ENCODE measurements at regions not wholly inside any gene's neighbourhood (a gene's known extent, or its start where the extent isn't known, plus 50 kb on each side); places are given as distances from the start of the nearest gene placed in this dataset.
"Not testable (repeated sequence)": the region's sequence is repeated elsewhere in the genome, so short reads cannot be mapped to it uniquely, and the experiment has no call there.

GRCh38 chr4:78660559-78660958 lies 109.0 kb downstream of the ANXA3 start:
- no peak for DNase-seq (ENCODE audit: low spot score)

DNA sequence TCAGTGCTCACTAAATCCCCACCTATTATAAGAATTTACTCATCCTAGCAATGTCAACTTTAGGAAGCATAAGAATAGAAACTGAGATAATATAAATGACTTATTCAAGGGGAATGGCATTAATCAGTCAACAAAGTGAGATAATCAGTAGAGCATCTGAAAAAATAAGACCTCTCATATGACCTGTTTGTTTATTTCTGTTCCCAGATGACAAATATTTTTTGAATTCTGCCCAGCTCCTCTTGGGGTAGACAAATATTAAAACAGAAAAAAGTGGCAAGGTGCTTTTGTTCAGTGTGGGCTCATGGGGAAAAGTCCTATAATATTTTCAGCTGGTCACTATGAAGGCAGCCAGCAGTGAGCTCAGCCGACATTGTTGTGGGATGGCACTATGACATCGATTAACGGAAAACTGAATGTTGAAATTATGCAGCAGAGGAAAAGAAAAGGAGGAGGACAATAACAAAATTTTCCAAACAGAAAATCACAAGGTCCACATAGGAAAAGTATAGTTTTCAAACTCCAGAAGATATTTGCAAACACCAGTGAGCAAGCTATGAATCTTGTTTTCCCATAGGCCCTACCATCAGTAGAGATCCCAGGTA lies 109.6 kb downstream of the ANXA3 start:
- DNase-seq (ENCODE audit: low spot score), result no peak

GRCh38 chr4:78661921-78662521 lies 110.5 kb downstream of the ANXA3 start:
- peak; percentile 53 for DNase-seq (ENCODE audit: low spot score)

DNA sequence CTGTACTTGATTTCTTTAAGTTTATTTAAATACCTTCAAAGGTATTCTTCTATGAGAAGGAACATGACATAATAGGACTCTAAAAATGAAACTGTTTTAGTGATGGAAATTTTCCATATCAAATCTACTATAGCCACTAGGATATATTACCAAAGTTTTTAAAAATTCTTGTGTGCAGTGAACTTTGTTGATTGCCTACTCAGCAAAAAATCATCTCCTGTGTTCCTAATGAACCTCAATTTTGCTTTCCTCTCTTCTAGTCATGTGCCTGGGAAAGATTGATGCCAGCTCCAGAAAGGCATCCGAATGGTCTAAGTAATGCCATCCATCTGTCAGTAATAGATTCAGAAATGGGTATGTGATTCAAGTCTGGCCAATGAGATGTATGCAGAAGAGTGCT lies 111.1 kb downstream of the ANXA3 start:
- DNase-seq (ENCODE audit: low spot score), result no peak

GRCh38 chr4:78664296-78664695 lies 111.9 kb upstream of the BMP2K start:
- DNase-seq (ENCODE audit: low spot score), result not testable (repeated sequence)

GRCh38 chr4:78665216-78665770 lies 110.9 kb upstream of the BMP2K start:
- DNase-seq (ENCODE audit: low spot score), result no peak

- no peak for DNase-seq (ENCODE audit: low spot score)
Measured at GRCh38 chr4:78666830-78667258, 109.3 kb upstream of the BMP2K start.

DNA sequence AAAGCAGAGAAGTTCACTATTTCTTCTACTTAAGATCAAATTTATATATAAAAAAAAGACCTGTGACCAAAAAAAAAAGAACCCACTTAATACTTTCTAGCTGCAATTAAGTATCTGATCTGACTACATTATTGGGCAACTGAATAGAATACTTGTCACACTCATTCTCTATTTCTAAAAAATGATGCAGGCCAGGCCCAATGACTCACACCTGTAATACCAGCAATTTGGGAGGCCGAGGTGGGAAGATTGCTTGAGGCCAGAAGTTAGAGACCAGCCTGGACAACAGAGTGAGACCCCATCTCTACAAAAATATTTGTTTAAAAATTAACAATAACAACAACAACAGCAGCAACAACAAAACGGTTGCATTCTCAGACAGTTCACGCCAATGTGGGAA lies 108.8 kb upstream of the BMP2K start:
- no peak for DNase-seq (ENCODE audit: low spot score)

DNA sequence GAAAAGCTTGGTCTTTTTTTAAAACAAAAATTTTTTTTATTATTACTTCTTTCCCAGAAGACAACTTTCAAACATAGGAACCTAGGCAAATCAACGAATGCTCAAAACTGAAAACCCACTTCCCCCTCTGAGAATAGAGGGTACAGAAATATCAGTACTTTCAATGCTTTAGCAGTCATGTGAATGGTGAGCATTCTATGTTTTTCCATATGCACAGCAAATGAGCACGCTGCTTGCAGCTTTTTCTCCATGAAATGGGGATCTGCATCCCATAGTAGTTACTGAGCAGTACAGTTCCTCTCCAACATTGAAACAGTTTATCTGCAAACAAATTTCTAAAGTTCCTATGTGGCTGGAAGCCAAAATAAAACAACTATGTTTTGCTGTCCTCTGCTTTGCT lies 108.4 kb upstream of the BMP2K start:
- DNase-seq (ENCODE audit: low spot score), result no peak

DNA sequence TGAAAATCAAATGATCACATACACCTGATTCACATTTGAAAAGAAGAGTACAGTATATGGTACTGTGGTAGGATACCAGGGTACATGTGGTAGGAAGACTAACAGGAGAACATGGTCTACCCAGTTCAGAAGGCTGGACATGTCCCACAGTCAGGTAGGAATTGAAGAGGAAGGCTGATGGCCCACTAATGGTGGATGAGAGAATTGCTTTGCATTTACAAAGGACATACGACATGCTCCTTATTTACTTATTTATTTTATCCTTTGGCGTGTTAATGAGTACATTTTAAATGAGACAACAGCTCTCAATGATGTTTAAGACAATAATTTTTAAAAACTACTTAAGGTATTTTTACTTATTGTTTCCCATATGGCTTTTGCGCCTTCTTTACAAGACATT lies 106.7 kb upstream of the BMP2K start:
- DNase-seq (ENCODE audit: low spot score), result no peak

DNA sequence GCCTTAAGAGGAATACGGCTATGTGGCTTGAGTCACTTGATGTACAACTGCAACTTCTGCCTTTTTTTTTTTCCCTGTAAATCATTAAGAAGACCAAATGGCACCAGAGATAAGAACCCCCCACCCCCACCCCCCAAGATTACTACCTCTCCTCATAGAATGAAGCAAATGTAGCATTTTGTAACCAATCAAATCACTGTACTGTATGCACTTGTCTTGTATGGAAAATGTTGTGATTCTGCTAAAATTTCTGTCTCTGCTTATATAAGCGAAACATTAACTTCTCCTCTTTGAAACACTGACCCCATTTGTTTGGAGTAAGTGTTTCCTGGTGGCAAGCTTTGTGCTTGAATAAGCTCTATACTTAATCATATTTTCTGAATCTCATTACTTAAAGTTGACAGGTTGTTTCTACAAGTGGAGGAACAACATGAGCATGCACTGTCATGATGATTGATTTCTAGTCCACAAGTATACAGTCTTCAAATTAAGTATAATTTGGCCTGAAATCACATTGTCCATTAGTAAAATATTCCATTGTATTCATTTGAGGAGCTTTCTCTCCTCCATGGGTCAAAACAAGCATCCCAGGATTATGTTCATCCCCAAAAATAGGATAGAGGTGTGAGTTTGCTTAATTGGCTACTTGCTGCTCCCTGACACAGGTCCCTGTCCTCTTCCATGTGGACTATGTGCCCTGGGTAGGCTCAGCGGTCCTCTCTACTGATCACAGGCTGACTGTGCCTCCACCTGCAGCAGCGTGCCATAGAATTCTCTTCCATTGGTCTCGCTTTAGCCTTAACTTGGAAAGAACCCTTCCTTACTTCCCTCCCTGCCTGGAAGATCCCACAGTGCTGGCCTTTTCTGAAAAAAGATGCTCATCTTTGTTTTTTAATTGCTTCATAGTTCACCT lies 104.0 kb upstream of the BMP2K start:
- no peak for DNase-seq (ENCODE audit: low spot score)

GRCh38 chr4:78673337-78673736 lies 102.8 kb upstream of the BMP2K start:
- no peak for DNase-seq (ENCODE audit: low spot score)

DNA sequence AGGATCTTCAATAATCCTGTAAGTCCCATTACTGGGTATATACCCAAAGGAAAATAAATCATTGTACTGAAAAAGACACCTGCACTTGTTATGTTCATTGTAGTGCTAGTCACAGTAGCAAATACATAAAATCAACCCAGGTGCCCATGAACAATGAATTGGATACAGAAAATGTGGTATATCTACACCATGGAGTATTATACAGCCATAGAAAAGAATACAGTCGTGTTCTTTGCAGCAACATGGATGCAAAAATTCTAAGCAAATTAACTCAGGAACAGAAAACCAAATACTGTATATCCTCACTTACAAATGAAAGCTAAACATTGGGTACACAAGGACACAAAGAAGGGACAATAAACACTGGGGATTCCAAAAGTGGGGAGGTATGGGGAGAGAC lies 100.8 kb upstream of the BMP2K start:
- DNase-seq (ENCODE audit: low spot score), result no peak

DNA sequence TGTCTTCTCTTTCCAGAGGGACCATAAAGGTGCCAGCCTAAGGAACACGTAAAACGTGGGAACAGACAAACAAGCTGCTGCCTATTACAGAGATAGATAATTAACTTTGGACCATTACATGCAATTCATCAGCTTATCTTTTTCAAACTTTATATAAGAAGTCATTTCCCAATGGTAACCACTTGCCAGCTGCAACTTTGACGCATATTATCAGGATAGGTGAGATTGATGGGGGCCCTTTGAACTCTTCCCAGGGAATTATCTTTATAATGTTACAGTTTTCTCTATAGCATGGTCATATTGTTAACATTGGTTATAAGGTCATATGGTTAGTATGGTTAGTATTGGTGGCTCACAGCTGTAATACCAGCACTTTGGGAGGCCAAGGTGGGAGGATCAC lies 94.1 kb upstream of the BMP2K start:
- no peak for DNase-seq (ENCODE audit: low spot score)

GRCh38 chr4:78683352-78683751 lies 92.8 kb upstream of the BMP2K start:
- DNase-seq (ENCODE audit: low spot score), result no peak

DNA sequence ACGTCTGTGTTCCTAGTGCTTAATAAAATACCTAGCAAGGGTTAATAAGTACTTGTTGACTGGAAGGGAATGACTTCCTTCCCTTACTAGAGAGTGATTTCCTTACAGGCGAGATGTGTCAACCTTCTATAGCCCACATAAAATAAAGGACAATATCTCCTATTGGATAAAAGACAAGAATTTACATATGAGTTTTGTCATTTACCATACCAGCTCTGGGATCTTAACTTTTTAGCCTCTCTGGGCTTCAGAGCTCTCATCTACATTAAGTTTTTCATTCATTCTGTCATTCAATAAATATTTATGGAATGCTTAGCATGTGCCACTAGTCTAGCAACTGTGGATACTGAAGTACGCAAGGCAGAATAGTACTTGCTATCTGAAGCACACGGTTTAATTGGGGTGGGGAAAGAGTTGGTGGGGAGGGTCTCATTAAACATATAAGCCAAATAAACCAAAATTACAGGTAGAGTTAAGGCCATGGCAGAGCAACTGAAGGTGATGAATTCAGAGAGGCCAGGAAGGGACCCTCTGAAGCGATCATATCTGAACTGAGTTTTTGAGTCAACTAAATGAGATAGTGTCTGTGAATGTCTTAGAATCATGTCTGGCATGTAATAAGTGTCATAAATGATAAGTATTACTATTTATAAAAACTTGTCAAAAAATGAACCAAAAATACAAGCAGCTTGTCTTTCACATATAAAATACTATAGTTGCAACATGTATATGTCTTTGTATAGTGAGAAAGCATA lies 91.6 kb upstream of the BMP2K start:
- no peak for DNase-seq (ENCODE audit: low spot score)

DNA sequence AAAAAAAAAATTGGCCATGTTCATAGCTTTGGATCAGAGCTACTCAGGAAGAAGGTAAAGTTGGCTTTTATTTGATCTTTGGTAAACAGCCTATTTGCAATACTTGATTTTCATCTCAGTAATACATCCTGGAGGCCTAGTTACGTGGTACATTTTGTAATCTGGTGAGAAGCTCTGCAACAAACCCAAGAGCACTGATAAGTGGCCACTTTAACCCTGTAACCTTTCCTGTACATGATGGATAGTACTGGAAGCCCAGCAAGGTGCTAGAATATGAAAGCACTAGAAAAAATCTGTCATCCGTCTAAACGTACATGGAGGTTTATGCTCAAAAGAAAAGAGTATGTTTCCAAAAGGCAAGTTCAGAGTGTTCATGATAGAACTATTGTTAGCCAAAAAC lies 88.3 kb upstream of the BMP2K start:
- no peak for DNase-seq (ENCODE audit: low spot score)

- DNase-seq (ENCODE audit: low spot score), result no peak
Measured at GRCh38 chr4:78688366-78688765, 87.8 kb upstream of the BMP2K start.

DNA sequence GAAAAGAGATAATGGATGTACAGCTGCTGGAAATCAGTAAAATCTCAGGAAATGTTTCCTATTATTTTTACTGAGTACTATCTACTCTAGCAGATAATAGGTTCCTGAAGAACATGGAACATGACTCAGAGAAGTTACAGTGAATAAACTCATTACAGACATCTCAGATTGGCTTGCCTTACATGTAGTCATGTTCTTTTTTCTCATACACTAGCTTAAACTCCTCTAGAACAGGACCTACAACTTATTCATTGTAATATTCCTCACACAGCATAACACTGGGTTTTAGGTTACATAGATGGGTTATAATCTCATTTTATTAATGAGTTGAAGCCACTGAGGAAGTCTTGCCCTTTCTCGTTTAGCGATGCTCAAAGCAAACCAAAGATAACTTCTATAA lies 86.9 kb upstream of the BMP2K start:
- DNase-seq (ENCODE audit: low spot score), result no peak

- no peak for DNase-seq (ENCODE audit: low spot score)
Measured at GRCh38 chr4:78689700-78690323, 86.3 kb upstream of the BMP2K start.

- DNase-seq (ENCODE audit: low spot score), result peak; percentile 31
Measured at GRCh38 chr4:78691334-78691754, 84.8 kb upstream of the BMP2K start.
